Liver (tissue), 3 donors: ENCODE measurements at regions not wholly inside any gene's neighbourhood (a gene's known extent, or its start where the extent isn't known, plus 50 kb on each side); places are given as distances from the start of the nearest gene placed in this dataset.

Experiments
- FOXA1 ChIP-seq: IDR thresholded peaks from 2 replicates; pipeline ENCODE4 v1.6.1; 2016; ENCODE audit warnings: antibody characterized with exemption
- RXRA ChIP-seq, 2 donors: IDR thresholded peaks; 2 replicates each; pipeline ENCODE4 v1.6.1; 2017 to 2018; ENCODE audit warnings: antibody characterized with exemption in 2 of 2, mild to moderate bottlenecking in 1 of 2
- SP1 ChIP-seq: IDR thresholded peaks from 2 replicates; pipeline ENCODE4 v1.6.1; 2018; ENCODE audit warnings: antibody characterized with exemption, mild to moderate bottlenecking
- TAF1 ChIP-seq: conservative IDR thresholded peaks from 2 replicates; pipeline ENCODE4 v1.6.1; 2016; ENCODE audit warnings: antibody characterized with exemption, mild to moderate bottlenecking
- TF ChIP-seq, protein P1 (sequence below): fragments of 150-350 bp; IDR thresholded peaks from 2 replicates; pipeline ENCODE4 v1.5.1; 2017; ENCODE audit warnings: improper control_type of control experiment, low read depth, low read length; ENCODE audit not compliant: missing input control
- TF ChIP-seq, protein P2 (sequence below): IDR thresholded peaks from 2 replicates; pipeline ENCODE4 v1.6.1; 2016; ENCODE audit warnings: antibody characterized with exemption, mild to moderate bottlenecking
- donor health status: healthy.
- donor health status: healthy.

DNA sequence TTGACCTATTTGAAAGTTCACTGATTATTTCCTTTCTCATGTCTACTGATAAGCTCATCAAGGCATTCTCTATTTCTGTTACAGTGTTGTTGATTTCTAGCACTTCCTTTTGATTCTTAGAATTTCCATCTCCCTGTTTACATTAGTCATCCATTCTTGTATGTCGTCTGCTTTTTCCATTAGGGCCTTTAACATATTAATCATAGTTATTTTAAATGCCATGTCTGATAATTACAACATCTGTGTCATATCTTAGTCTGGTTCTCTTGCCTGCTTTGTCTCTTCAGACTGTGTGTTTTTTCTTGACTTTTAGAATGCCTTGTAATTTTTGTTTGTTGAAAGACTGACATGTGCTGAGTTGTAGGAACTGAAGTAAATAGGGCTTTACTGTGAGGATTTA is 602.1 kb downstream of the SOX6 start:
- TF ChIP-seq, protein P1, sequence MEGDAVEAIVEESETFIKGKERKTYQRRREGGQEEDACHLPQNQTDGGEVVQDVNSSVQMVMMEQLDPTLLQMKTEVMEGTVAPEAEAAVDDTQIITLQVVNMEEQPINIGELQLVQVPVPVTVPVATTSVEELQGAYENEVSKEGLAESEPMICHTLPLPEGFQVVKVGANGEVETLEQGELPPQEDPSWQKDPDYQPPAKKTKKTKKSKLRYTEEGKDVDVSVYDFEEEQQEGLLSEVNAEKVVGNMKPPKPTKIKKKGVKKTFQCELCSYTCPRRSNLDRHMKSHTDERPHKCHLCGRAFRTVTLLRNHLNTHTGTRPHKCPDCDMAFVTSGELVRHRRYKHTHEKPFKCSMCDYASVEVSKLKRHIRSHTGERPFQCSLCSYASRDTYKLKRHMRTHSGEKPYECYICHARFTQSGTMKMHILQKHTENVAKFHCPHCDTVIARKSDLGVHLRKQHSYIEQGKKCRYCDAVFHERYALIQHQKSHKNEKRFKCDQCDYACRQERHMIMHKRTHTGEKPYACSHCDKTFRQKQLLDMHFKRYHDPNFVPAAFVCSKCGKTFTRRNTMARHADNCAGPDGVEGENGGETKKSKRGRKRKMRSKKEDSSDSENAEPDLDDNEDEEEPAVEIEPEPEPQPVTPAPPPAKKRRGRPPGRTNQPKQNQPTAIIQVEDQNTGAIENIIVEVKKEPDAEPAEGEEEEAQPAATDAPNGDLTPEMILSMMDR: no peak
- TF ChIP-seq, protein P2, sequence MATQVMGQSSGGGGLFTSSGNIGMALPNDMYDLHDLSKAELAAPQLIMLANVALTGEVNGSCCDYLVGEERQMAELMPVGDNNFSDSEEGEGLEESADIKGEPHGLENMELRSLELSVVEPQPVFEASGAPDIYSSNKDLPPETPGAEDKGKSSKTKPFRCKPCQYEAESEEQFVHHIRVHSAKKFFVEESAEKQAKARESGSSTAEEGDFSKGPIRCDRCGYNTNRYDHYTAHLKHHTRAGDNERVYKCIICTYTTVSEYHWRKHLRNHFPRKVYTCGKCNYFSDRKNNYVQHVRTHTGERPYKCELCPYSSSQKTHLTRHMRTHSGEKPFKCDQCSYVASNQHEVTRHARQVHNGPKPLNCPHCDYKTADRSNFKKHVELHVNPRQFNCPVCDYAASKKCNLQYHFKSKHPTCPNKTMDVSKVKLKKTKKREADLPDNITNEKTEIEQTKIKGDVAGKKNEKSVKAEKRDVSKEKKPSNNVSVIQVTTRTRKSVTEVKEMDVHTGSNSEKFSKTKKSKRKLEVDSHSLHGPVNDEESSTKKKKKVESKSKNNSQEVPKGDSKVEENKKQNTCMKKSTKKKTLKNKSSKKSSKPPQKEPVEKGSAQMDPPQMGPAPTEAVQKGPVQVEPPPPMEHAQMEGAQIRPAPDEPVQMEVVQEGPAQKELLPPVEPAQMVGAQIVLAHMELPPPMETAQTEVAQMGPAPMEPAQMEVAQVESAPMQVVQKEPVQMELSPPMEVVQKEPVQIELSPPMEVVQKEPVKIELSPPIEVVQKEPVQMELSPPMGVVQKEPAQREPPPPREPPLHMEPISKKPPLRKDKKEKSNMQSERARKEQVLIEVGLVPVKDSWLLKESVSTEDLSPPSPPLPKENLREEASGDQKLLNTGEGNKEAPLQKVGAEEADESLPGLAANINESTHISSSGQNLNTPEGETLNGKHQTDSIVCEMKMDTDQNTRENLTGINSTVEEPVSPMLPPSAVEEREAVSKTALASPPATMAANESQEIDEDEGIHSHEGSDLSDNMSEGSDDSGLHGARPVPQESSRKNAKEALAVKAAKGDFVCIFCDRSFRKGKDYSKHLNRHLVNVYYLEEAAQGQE: no peak
- TF ChIP-seq TAF1 (no peak), FOXA1 (no peak), SP1 (no peak), RXRA (IDR thresholded peaks at IDR 0.05) (no peak)
